Stimulated activated CD4-positive, alpha-beta T cell treated with anti-CD3 and anti-CD28 coated beads, Interleukin-2, amount 100 ng/mL, for 24 hours (primary cell): ENCODE measurements at regions not wholly inside any gene's neighbourhood (a gene's known extent, or its start where the extent isn't known, plus 50 kb on each side); places are given as distances from the start of the nearest gene placed in this dataset.
"Not testable (repeated sequence)": the region's sequence is repeated elsewhere in the genome, so short reads cannot be mapped to it uniquely, and the experiment has no call there.

ENCODE experiments used
- DNase-seq, 2 donors: peaks; one replicate each; pipeline ENCODE4 v3.0.0-alpha.2; 2020

GRCh38 chr13:81597101-81597500 lies 1256.2 kb upstream of the SPRY2 start:
- no peak for DNase-seq

- DNase-seq: no peak
These were observed 1255.4 kb upstream of the SPRY2 start for GRCh38 chr13:81596224-81596753.

- DNase-seq: no peak
These were observed 1250.7 kb upstream of the SPRY2 start for GRCh38 chr13:81591528-81592220.

DNA sequence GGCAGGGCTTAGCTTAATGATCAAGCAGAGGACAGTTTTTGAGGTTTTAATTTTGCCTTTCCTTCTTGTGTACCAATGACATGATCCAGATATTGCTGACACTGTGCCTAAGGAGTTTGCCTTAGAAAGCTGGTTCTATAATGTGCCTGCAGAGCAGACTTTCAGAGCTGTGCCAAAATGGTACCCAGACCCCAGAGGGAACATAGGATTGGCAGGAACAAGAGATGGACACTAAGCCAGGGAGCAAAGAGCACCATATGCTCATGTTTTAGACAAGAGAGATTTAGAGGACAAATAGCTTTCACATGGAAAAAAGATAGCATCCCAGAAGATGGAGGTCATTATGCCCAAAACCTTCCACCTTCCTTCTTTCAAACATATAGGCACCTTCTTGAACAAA lies 1241.5 kb upstream of the SPRY2 start:
- no peak for DNase-seq

DNA sequence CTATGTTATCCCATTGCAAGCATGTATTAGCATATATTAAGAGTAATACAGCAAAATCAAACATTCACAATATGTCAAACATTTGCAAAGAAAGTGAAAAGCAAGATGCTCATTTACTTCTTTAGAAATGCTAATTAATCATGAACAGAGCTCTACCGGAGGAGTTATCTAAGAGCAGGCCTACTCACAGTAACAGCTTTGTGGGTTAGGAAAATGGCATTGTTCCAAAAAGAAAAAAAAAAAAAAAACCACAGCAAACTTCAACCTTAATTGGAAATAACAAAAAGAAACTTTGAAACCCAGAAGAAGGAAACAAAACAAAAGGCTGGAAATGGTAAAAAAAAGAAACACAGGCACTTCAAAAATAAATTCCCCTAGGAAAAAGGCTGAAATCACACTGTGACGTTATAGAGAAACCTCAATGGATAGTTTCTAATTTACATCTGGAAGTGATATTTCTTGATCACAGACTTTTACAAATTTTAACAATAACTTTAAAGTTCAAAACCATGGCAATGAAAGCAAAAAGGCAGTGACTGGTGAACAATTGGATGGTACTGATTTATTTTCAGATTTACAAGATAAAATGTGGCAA lies 1236.8 kb upstream of the SPRY2 start:
- no peak for DNase-seq

DNA sequence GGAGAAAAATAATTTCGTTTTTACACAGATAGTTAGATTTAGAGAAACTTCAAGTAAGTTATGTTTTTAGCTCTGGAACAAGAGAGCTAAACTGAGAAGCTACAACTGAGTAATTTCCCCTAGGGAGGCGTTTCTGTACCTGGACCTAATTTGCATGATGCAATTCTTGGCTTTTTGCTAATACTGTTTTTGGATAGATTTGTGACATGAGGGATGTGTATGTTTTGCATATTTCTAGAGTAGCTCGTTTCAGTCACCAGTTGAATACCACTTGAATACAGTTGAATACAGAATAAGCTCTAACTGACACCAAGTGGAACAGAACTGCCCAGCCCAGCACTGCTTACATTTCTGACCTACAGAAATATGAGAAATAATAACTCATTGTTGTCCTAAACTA lies 1227.9 kb upstream of the SPRY2 start:
- DNase-seq: no peak

DNA sequence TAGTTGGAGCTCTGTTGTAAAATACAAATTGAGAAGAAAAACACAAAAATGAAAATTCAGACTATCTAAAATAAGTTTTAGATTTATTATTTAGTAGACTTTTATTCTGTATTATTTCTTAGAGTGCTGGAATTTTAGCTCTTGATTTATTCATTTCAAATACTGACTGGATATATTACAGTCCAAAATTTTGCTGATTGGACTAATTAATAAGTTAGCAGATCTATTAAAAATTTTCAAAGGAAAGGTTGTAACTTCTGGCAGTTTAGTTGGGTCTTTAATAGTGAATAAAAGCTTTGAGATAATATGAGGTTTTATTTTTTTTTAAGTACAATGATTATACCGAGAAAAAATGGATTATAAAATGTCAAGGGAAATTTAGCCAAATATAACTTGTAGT lies 1224.9 kb upstream of the SPRY2 start:
- no peak for DNase-seq

- no peak for DNase-seq
These were observed 1222.2 kb upstream of the SPRY2 start for GRCh38 chr13:81563091-81563490.

GRCh38 chr13:81562598-81562997 lies 1221.7 kb upstream of the SPRY2 start:
- DNase-seq: no peak

DNA sequence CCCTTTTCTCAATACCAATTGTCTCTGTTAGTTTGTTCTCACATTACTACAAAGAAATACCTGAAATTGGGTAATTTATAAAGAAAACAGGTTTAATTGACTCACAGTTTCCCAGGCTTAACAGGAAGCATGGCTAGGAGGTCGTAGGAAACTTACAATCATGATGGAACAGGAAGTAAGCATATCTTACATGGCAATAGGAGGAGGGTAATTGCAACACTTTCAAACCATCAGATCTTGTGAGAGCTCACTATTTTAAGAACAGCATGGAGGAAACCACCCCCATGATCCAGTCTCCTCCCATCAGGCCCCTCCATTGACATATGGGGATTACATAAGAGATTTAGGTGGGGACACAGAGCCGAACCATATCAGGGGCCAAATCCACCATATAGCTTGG lies 1210.1 kb upstream of the SPRY2 start:
- DNase-seq: no peak

GRCh38 chr13:81546294-81546693 lies 1205.4 kb upstream of the SPRY2 start:
- DNase-seq: not testable (repeated sequence)

GRCh38 chr13:81540777-81541176 lies 1199.9 kb upstream of the SPRY2 start:
- DNase-seq: no peak

DNA sequence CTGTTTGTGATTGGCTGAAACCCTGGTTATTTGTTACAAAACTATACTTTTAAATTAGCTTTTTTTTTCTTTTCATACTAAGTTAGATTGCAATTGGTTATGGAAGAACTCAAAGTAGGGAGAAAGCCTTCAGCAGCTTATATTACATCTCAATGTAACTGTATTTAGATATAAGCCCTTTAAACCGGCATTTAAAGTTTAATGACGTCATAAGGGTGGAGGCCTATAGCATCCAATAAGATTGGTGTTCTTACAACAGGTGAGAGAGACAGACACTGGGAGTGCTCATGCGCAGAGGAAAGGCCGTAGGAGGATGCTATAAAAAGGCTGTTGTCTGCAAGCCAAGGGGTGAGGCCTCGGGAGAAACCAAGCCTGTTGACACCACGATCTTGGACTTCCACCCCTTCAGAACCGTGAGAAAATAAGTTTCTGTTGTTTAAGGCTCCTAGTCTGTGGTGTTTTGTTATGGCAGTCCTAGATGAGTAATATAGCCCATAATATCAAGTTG lies 1198.8 kb upstream of the SPRY2 start:
- DNase-seq: no peak

- no peak for DNase-seq
These were observed 1158.0 kb upstream of the SPRY2 start for GRCh38 chr13:81498969-81499368.

DNA sequence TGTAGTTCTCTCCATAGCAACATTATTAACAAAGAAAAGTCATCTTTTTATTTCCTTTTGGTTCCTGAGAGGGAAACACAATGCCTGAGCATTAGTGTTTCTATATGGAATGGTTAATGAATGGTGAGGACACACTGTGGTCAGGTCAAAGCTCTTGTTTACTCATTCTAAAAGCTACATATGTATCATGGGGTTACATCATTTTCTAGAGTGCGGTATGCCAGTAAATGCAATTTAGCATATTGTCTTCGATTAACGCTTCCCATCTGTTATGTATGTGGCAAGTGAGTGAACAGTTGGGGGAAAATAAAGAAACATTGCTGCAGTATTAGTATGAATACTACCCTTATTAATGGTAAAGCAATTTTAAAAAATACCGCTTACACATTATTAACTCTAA lies 1152.2 kb upstream of the SPRY2 start:
- DNase-seq: no peak

GRCh38 chr13:81492449-81492848 lies 1151.5 kb upstream of the SPRY2 start:
- DNase-seq: no peak

GRCh38 chr13:81488021-81488420 lies 1147.1 kb upstream of the SPRY2 start:
- no peak for DNase-seq

GRCh38 chr13:81487151-81487550 lies 1146.2 kb upstream of the SPRY2 start:
- no peak for DNase-seq

DNA sequence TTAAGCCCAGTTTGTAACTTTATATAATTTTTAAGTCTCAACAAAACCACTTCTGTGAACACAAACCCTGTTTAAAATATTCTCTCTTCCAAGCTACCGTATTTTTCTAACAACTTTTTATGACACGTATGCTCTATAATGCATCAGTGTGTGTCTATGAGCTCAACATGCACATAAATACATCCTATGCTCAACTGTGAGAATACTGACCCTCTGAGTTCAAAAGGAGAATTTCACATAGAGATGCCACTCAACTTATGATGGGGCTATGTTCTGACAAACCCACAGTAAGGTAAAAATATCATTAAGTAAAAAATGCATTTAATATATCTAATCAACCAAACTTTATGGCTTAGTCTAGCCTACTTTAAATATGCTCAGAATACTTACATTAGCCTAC lies 1139.7 kb upstream of the SPRY2 start:
- DNase-seq: no peak

GRCh38 chr13:81473366-81473899 lies 1132.5 kb upstream of the SPRY2 start:
- DNase-seq: no peak

GRCh38 chr13:81458170-81458569 lies 1117.2 kb upstream of the SPRY2 start:
- no peak for DNase-seq

- no peak for DNase-seq
These were observed 1105.5 kb upstream of the SPRY2 start for GRCh38 chr13:81446441-81446840.

DNA sequence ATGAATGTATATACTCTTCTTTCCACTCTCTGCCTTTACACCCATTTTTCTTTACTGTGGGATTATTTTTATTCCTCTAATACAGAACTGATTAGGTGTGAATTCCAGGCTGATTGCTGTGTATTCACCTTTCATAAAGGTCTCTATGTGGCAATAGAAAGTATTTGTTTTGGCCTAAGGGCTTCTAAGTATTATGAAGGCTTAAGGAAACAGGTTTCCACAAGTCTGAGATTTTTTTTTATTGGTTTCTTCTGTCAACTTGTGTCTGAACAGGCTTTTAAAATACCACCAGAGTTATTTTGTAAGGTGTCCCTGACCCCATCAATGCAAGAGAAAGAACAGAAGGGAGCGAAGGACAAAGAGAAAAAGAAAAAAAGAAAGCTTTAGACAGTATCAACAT lies 1102.0 kb upstream of the SPRY2 start:
- DNase-seq: no peak

GRCh38 chr13:81425286-81425685 lies 1084.4 kb upstream of the SPRY2 start:
- no peak for DNase-seq
